ENCODE measurements at regions not wholly inside any gene's neighbourhood (a gene's known extent, or its start where the extent isn't known, plus 50 kb on each side); places are given as distances from the start of the nearest gene placed in this dataset.

- Histone ChIP-seq H3K36me3 (ENCODE audit: control insufficient read depth in 2 of 4, insufficient read depth in 4 of 4, low read length in 3 of 4) (no peaks in the 10 kb centered on the region), H2BK5ac (ENCODE audit: low read depth, low read length) (no peak overlapping the region), H4K20me1 (replicated peaks in 1 of 2; ENCODE audit: control insufficient read depth in 1 of 2, insufficient read depth in 2 of 2, low read length in 2 of 2) (no peaks in the 10 kb centered on the region), H3K9me3 (ENCODE audit: insufficient read depth in 2 of 2, low read depth in 1 of 2, low read length in 1 of 2) (no peaks in the 10 kb centered on the region), H3K9ac (replicated peaks in 1 of 4; ENCODE audit: extremely low read depth in 1 of 4, low read depth in 3 of 4, low read length in 3 of 4) (no peak overlapping the region), H2AK5ac (ENCODE audit: low read depth, low read length) (no peak overlapping the region), H3K18ac (ENCODE audit: extremely low read depth, low read length) (no peak overlapping the region), H3K23me2 (ENCODE audit: low read depth, low read length) (no peaks in the 10 kb centered on the region), H3K27me3 (replicated peaks in 1 of 4; ENCODE audit: control insufficient read depth in 3 of 4, extremely low read depth in 1 of 4, insufficient read depth in 3 of 4, low read length in 3 of 4) (no peaks in the 10 kb centered on the region), H2BK20ac (ENCODE audit: low read length) (no peak overlapping the region), H4K8ac (ENCODE audit: extremely low read depth, insufficient read depth, low read length) (no peak overlapping the region), H2AFZ (ENCODE audit: low read length) (no peak overlapping the region), H3K23ac (ENCODE audit: insufficient read length) (no peak overlapping the region), H4K91ac (replicated peaks; ENCODE audit: insufficient read length, low read length) (no peak overlapping the region), H3K4me3 (ENCODE audit: extremely low read depth in 1 of 4, insufficient read depth in 2 of 4, low read depth in 3 of 4, low read length in 4 of 4) (no peak overlapping the region), H3K4me1 (replicated peaks in 1 of 4; ENCODE audit: control insufficient read depth in 3 of 4, insufficient read depth in 4 of 4, low read length in 3 of 4) (no peaks in the 10 kb centered on the region), H2BK15ac (ENCODE audit: low read length) (no peak overlapping the region), H3K56ac (replicated peaks; ENCODE audit: insufficient read length, low read depth, low read length) (no peak overlapping the region), H2BK12ac (ENCODE audit: low read depth, low read length) (no peak overlapping the region), H3K4ac (replicated peaks; ENCODE audit: insufficient read length, low read depth, low read length) (no peak overlapping the region), H3K79me2 (ENCODE audit: control insufficient read depth in 1 of 2, insufficient read depth in 2 of 2, low read length in 2 of 2) (no peaks in the 10 kb centered on the region), H3K79me1 (ENCODE audit: low read depth, low read length) (no peaks in the 10 kb centered on the region), H3K14ac (ENCODE audit: insufficient read length) (no peak overlapping the region), H4K5ac (ENCODE audit: insufficient read length, low read depth, low read length) (no peak overlapping the region), H2BK120ac (replicated peaks; ENCODE audit: low read depth, low read length) (no peak overlapping the region), H3K27ac (ENCODE audit: low read depth, low read length) (no peak overlapping the region), H3K4me2 (ENCODE audit: insufficient read depth in 1 of 2, low read depth in 2 of 2, low read length in 2 of 2) (no peak overlapping the region)
- no peak for TF ChIP-seq CHD2 (IDR thresholded peaks at IDR 0.05; ENCODE audit: low read length)
- TF ChIP-seq RBBP5 (IDR thresholded peaks at IDR 0.05; ENCODE audit: borderline replicate concordance, low read depth, low read length) = no peak
- TF ChIP-seq MAFK (IDR thresholded peaks at IDR 0.05; ENCODE audit: low read depth, low read length) = no peak
- no peak for TF ChIP-seq YY1 (IDR thresholded peaks at IDR 0.05; ENCODE audit: low read depth, low read length)
- no peak for FAIRE-seq
- ChIA-PET POLR2A (ENCODE audit: partially characterized antibody) (no interaction called here), CTCF (ENCODE audit: partially characterized antibody) (interaction anchor here (1.3 to 1.6 kb wide), 3 partner anchors 10 to 44 kb away, joined by 5 read pairs; no protein-coding TSS in a partner anchor)
- WGBS, 2 experiments (ENCODE audit: extremely low coverage in 1 of 2, insufficient coverage in 1 of 2, insufficient read length in 1 of 2, insufficient replicate concordance in 2 of 2, low coverage in 1 of 2, low lambda C conversion rate in 2 of 2, missing lambda C conversion rate in 1 of 2) = 64% methylated on average over 2 of the region's 2 CpGs; no CpG with 5 or more reads in 1 of the 2 experiments
- no peak for DNase-seq (ENCODE audit: low read depth in 1 of 2, low spot score in 2 of 2)
Measured at GRCh38 chr2:215887303-215887702, 126.0 kb downstream of the MREG start.

All from H1 (cell line).